Activated B cell treated with CpG ODN at 0.5 μM for 24 hours (primary cell): ENCODE measurements at regions not wholly inside any gene's neighbourhood (a gene's known extent, or its start where the extent isn't known, plus 50 kb on each side); places are given as distances from the start of the nearest gene placed in this dataset.

Source experiments
- ATAC-seq: fragments of 200-7000 bp; cut with Tn5 transposase; one replicate; pipeline ENCODE4 v1.10.0; 2021; ENCODE audit warnings: low read depth, mild to moderate bottlenecking, moderate library complexity
- CTCF ChIA-PET: fragments of 350-600 bp; sonication (Branson Sonifier 250); formaldehyde crosslinking; loops from one replicate; lab custom pipeline; 2021; ENCODE audit warnings: antibody characterized with exemption; lab: Charles Lee
- POLR2A ChIA-PET: fragments of 350-600 bp; sonication (Branson Sonifier 250); formaldehyde crosslinking; loops from one replicate; lab custom pipeline; 2021; ENCODE audit warnings: antibody characterized with exemption; lab: Charles Lee
- DNase-seq: peaks from one replicate; pipeline ENCODE4 v3.0.0; 2022
- H3K27ac Mint-ChIP-seq: one replicate; pipeline ENCODE4 v1.8.0; 2020; ENCODE audit warnings: mixed read lengths
- H3K27me3 Mint-ChIP-seq: one replicate; pipeline ENCODE4 v1.8.0; 2021; ENCODE audit warnings: mixed read lengths
- H3K36me3 Mint-ChIP-seq: one replicate; pipeline ENCODE4 v1.8.0; 2021; ENCODE audit warnings: low read depth, mixed read lengths
- H3K4me1 Mint-ChIP-seq: one replicate; pipeline ENCODE4 v1.8.0; 2021; ENCODE audit warnings: mixed read lengths
- H3K4me3 Mint-ChIP-seq: one replicate; pipeline ENCODE4 v1.8.0; 2020; ENCODE audit warnings: mild to moderate bottlenecking, mixed read lengths
- H3K9me3 Mint-ChIP-seq: one replicate; pipeline ENCODE4 v1.8.0; 2020; ENCODE audit warnings: mixed read lengths
- CTCF ChIP-seq: fragments of 200-600 bp; IDR thresholded peaks from one replicate; pipeline ENCODE4 v1.8.0; 2022; ENCODE audit warnings: antibody characterized with exemption, mild to moderate bottlenecking
- intact Hi-C: fragments of 100-400 bp; cut with micrococcal nuclease; formaldehyde crosslinking; loops from one replicate; pipeline ENCODE4 v1.15.1; 2024

- no peak for TF ChIP-seq CTCF
- H3K4me3 Mint-ChIP-seq = no peak overlapping the region
- intact Hi-C loops = no loop called here
- no peaks in the 10 kb centered on the region for H3K9me3 Mint-ChIP-seq
- H3K4me1 Mint-ChIP-seq = no peaks in the 10 kb centered on the region
- H3K27me3 Mint-ChIP-seq = no peaks in the 10 kb centered on the region
- ChIA-PET POLR2A (no interaction called here), CTCF (no interaction called here)
- ATAC-seq = no peak
- no peak overlapping the region for H3K27ac Mint-ChIP-seq
- DNase-seq = no peak
- H3K36me3 Mint-ChIP-seq = no peaks in the 10 kb centered on the region
Measured at GRCh38 chr5:63894690-63895089, 67.6 kb downstream of the HTR1A start.

GRCh38 chr5:63878788-63879187 lies 83.5 kb downstream of the HTR1A start:
- H3K27me3 Mint-ChIP-seq = no peaks in the 10 kb centered on the region
- intact Hi-C loops = no loop called here
- DNase-seq (no peak), ATAC-seq (no peak)
- no peaks in the 10 kb centered on the region for H3K9me3 Mint-ChIP-seq
- TF ChIP-seq CTCF = no peak
- H3K36me3 Mint-ChIP-seq = no peaks in the 10 kb centered on the region
- no peaks in the 10 kb centered on the region for H3K4me1 Mint-ChIP-seq
- no peak overlapping the region for H3K27ac Mint-ChIP-seq
- CTCF ChIA-PET = no interaction called here
- H3K4me3 Mint-ChIP-seq = no peak overlapping the region
- POLR2A ChIA-PET = no interaction called here

GRCh38 chr5:63877961-63878360 lies 84.3 kb downstream of the HTR1A start:
- ATAC-seq (no peak), DNase-seq (no peak)
- intact Hi-C loops = no loop called here
- H3K27ac Mint-ChIP-seq = no peak overlapping the region
- H3K27me3 Mint-ChIP-seq = no peaks in the 10 kb centered on the region
- POLR2A ChIA-PET = no interaction called here
- no peaks in the 10 kb centered on the region for H3K9me3 Mint-ChIP-seq
- H3K4me1 Mint-ChIP-seq = no peaks in the 10 kb centered on the region
- H3K4me3 Mint-ChIP-seq = no peak overlapping the region
- no peak for TF ChIP-seq CTCF
- no peaks in the 10 kb centered on the region for H3K36me3 Mint-ChIP-seq
- CTCF ChIA-PET = no interaction called here

GRCh38 chr5:63860379-63860778 lies 101.9 kb downstream of the HTR1A start:
- ATAC-seq (no peak), DNase-seq (no peak)
- H3K27ac Mint-ChIP-seq = no peak overlapping the region
- ChIA-PET POLR2A (no interaction called here), CTCF (no interaction called here)
- intact Hi-C loops = no loop called here
- peaks cover 9% of the 10 kb centered on the region for H3K9me3 Mint-ChIP-seq
- H3K4me3 Mint-ChIP-seq = no peak overlapping the region
- no peaks in the 10 kb centered on the region for H3K4me1 Mint-ChIP-seq
- no peaks in the 10 kb centered on the region for H3K36me3 Mint-ChIP-seq
- H3K27me3 Mint-ChIP-seq = no peaks in the 10 kb centered on the region
- no peak for TF ChIP-seq CTCF

- intact Hi-C loops = no loop called here
- ChIA-PET POLR2A (no interaction called here), CTCF (no interaction called here)
- no peak for TF ChIP-seq CTCF
- no peak overlapping the region for H3K27ac Mint-ChIP-seq
- no peak for DNase-seq
- H3K36me3 Mint-ChIP-seq = no peaks in the 10 kb centered on the region
- no peak overlapping the region for H3K4me3 Mint-ChIP-seq
- H3K27me3 Mint-ChIP-seq = no peaks in the 10 kb centered on the region
- H3K4me1 Mint-ChIP-seq = no peaks in the 10 kb centered on the region
- peaks cover 7% of the 10 kb centered on the region for H3K9me3 Mint-ChIP-seq
- no peak for ATAC-seq
Measured at GRCh38 chr5:63854076-63854475, 108.2 kb downstream of the HTR1A start.
